GM06990 (cell line): ENCODE measurements at regions not wholly inside any gene's neighbourhood (a gene's known extent, or its start where the extent isn't known, plus 50 kb on each side); places are given as distances from the start of the nearest gene placed in this dataset.

ENCODE experiments used
- DNase-seq: peaks from one replicate; pipeline ENCODE4 v3.0.0-alpha.2; 2011; ENCODE audit not compliant: insufficient read length; ENCODE audit errors: extremely low read depth
- H3K27me3 ChIP-seq: replicated peaks from 2 replicates; pipeline ENCODE4 v1.6.0; 2011; ENCODE audit warnings: low read length; ENCODE audit not compliant: control insufficient read depth, insufficient read depth
- H3K36me3 ChIP-seq: 2 replicates; pipeline ENCODE4 v1.5.1; 2011; ENCODE audit warnings: low read length; ENCODE audit not compliant: control insufficient read depth, insufficient read depth
- H3K4me3 ChIP-seq: replicated peaks from 2 replicates; pipeline ENCODE4 v1.5.1; 2011; ENCODE audit warnings: low read depth, mild to moderate bottlenecking, control low read depth, low read length
- TF ChIP-seq, protein P1 (sequence below): IDR thresholded peaks from 2 replicates; pipeline ENCODE4 v1.5.1; 2011; ENCODE audit warnings: low read length, control low read depth, mild to moderate bottlenecking, inconsistent platforms; ENCODE audit not compliant: insufficient read depth, poor library complexity, severe bottlenecking

GRCh38 chr2:217362286-217362685, 502.4 kb upstream of the TNP1 start:
- TF ChIP-seq, protein P1, sequence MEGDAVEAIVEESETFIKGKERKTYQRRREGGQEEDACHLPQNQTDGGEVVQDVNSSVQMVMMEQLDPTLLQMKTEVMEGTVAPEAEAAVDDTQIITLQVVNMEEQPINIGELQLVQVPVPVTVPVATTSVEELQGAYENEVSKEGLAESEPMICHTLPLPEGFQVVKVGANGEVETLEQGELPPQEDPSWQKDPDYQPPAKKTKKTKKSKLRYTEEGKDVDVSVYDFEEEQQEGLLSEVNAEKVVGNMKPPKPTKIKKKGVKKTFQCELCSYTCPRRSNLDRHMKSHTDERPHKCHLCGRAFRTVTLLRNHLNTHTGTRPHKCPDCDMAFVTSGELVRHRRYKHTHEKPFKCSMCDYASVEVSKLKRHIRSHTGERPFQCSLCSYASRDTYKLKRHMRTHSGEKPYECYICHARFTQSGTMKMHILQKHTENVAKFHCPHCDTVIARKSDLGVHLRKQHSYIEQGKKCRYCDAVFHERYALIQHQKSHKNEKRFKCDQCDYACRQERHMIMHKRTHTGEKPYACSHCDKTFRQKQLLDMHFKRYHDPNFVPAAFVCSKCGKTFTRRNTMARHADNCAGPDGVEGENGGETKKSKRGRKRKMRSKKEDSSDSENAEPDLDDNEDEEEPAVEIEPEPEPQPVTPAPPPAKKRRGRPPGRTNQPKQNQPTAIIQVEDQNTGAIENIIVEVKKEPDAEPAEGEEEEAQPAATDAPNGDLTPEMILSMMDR, result no peak

GRCh38 chr2:217361483-217361880, 501.6 kb upstream of the TNP1 start:
- Histone ChIP-seq H3K4me3 (no peak overlapping the region), H3K27me3 (no peaks in the 10 kb centered on the region; the same call in none of the 2 replicates), H3K36me3 (no peaks in the 10 kb centered on the region)
- TF ChIP-seq, protein P1, result no peak
- DNase-seq, result no peak

More at GRCh38 chr2:217362286-217362685, 502.4 kb upstream of the TNP1 start:
- Histone ChIP-seq H3K4me3 (no peak overlapping the region), H3K27me3 (no peaks in the 10 kb centered on the region; the same call in none of the 2 replicates), H3K36me3 (no peaks in the 10 kb centered on the region)
- no peak for DNase-seq

GRCh38 chr2:217360781-217361482, 501.1 kb upstream of the TNP1 start:
- Histone ChIP-seq H3K27me3 (no peaks in the 10 kb centered on the region; the same call in none of the 2 replicates), H3K4me3 (no peak overlapping the region), H3K36me3 (no peaks in the 10 kb centered on the region)
- DNase-seq, result no peak
- TF ChIP-seq, protein P1, result no peak

GRCh38 chr2:217360111-217360510, 500.2 kb upstream of the TNP1 start:
- TF ChIP-seq, protein P1, result no peak
- no peak for DNase-seq
- no peaks in the 10 kb centered on the region for H3K36me3 ChIP-seq
- H3K27me3 ChIP-seq, result no peaks in the 10 kb centered on the region; the same call in none of the 2 replicates
- H3K4me3 ChIP-seq, result no peak overlapping the region

GRCh38 chr2:217357886-217358620, 498.2 kb upstream of the TNP1 start:
- H3K36me3 ChIP-seq, result no peaks in the 10 kb centered on the region
- H3K4me3 ChIP-seq, result no peak overlapping the region
- H3K27me3 ChIP-seq, result no peaks in the 10 kb centered on the region; the same call in none of the 2 replicates
- DNase-seq, result no peak
- TF ChIP-seq, protein P1, result no peak
